Prostate gland (tissue), 2 donors: ENCODE measurements at regions not wholly inside any gene's neighbourhood (a gene's known extent, or its start where the extent isn't known, plus 50 kb on each side); places are given as distances from the start of the nearest gene placed in this dataset.

Source experiments
- POLR2AphosphoS5 ChIP-seq: sonication (generic); formaldehyde crosslinking; IDR thresholded peaks from one replicate; pipeline ENCODE4 v1.6.1; 2017; ENCODE audit warnings: antibody characterized with exemption
- TF ChIP-seq, protein P1 (sequence below), 4 experiments: fragments of 200-600 bp in 2 of 4; fragments of 450-650 bp in 2 of 4; sonication (generic) in 2 of 4; IDR thresholded peaks; 1 replicate in 3 of 4; 2 replicates in 1 of 4; pipeline ENCODE4 v1.5.1; 2016 to 2019; ENCODE audit warnings: antibody characterized with exemption in 4 of 4, mild to moderate bottlenecking in 2 of 4, moderate library complexity in 2 of 4

DNA sequence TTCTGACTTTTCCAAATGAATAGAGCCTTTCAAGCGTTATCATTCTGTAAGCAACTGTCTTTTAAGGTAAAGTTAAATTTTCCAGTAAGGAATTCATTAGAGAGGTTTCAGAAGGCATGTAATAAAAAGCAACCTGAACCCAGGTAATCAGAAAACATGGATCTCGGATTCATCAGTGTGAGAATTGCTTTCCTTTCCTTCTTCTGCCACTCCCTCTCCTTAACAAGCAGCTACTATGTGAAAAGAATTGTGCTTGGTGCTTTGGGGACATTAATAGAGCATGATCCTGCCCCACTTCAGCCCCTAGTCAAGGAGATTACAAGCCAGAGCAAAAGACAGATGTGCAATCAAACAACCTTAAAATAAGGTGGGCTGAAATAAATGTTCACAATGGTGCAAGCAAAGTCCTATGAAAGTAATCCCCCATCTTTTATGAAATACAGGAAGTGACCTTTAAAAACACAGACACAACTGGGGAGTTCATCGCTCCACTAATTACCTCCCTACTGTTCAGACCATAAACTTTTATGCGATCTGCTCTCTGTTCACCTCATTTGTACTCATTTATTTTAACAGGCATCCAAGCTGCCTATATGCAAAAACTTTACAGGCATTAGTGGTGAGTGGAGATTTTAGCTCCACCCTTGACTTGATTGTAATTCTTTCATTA lies 122.9 kb upstream of the RASGEF1B start:
- TF ChIP-seq, protein P1, sequence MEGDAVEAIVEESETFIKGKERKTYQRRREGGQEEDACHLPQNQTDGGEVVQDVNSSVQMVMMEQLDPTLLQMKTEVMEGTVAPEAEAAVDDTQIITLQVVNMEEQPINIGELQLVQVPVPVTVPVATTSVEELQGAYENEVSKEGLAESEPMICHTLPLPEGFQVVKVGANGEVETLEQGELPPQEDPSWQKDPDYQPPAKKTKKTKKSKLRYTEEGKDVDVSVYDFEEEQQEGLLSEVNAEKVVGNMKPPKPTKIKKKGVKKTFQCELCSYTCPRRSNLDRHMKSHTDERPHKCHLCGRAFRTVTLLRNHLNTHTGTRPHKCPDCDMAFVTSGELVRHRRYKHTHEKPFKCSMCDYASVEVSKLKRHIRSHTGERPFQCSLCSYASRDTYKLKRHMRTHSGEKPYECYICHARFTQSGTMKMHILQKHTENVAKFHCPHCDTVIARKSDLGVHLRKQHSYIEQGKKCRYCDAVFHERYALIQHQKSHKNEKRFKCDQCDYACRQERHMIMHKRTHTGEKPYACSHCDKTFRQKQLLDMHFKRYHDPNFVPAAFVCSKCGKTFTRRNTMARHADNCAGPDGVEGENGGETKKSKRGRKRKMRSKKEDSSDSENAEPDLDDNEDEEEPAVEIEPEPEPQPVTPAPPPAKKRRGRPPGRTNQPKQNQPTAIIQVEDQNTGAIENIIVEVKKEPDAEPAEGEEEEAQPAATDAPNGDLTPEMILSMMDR (IDR thresholded peaks at IDR 0.05), result no peak
- no peak for TF ChIP-seq POLR2AphosphoS5
